ENCODE measurements at regions not wholly inside any gene's neighbourhood (a gene's known extent, or its start where the extent isn't known, plus 50 kb on each side); places are given as distances from the start of the nearest gene placed in this dataset.

GRCh38 chr7:28297801-28298459 lies 114.4 kb upstream of the CREB5 start:
- TF ChIP-seq POLR2A (IDR thresholded peaks at IDR 0.05): no peak
- no peak for TF ChIP-seq CTCF (IDR thresholded peaks at IDR 0.05)
- Histone ChIP-seq H3K36me3 (no peaks in the 10 kb centered on the region), H3K27ac (no peak overlapping the region), H3K4me1 (no peaks in the 10 kb centered on the region), H3K9me3 (no peaks in the 10 kb centered on the region), H3K27me3 (no peaks in the 10 kb centered on the region), H3K4me3 (no peak overlapping the region)
- intact Hi-C loops (cut with DNase I; ENCODE audit: low total_unique reads): no loop called here
- DNase-seq (ENCODE audit: low spot score in 2 of 2): no peak

DNA sequence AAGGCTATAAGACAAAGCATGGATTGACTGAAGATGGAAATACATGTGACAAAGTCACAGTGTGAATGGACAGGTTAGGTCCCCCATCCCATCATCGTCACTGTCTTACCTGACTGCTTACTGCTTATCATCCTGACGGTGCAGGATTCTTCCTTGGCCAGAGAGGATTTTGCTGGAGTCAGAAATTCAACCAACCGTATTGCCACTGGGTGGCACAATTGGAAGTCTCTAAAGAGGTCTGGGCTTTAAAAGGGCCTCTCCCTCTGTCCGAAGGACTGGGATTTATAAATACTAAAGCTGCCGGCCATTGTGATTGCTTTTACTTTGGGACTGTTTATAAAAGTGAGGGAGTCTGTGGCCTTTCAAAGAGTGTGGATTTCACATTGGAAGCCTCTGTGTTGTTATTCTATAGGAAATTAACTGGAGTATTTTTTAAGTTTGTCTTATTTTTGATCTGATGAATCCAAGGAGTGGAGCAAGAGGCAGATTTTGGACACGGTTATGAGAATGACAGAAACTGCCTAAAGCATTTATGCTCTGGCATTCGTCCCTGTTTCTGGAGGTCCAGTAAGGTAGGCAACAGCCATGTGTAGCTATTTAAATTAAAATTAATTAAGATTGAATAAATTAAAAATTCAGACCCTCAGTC lies 113.3 kb upstream of the CREB5 start:
- H3K9me3 ChIP-seq: no peaks in the 10 kb centered on the region
- TF ChIP-seq POLR2A (IDR thresholded peaks at IDR 0.05) (no peak), CTCF (IDR thresholded peaks at IDR 0.05) (peak in 2 of 3 donors; percentile 15 to 34), POLR2AphosphoS5 (IDR thresholded peaks at IDR 0.05) (no peak)
- H3K4me3 ChIP-seq: no peak overlapping the region
- no peaks in the 10 kb centered on the region for H3K36me3 ChIP-seq
- H3K27ac ChIP-seq: no peak overlapping the region
- DNase-seq (ENCODE audit: low spot score in 2 of 2): no peak
- intact Hi-C loops (cut with DNase I; ENCODE audit: low total_unique reads): no loop called here
- no peaks in the 10 kb centered on the region for H3K4me1 ChIP-seq
- H3K27me3 ChIP-seq: no peaks in the 10 kb centered on the region

- TF ChIP-seq CTCF (IDR thresholded peaks at IDR 0.05): no peak
- TF ChIP-seq POLR2A (IDR thresholded peaks at IDR 0.05): no peak
- no peak for TF ChIP-seq POLR2AphosphoS5 (IDR thresholded peaks at IDR 0.05)
- intact Hi-C loops (cut with DNase I; ENCODE audit: low total_unique reads): no loop called here
Measured at GRCh38 chr7:28299556-28299955, 112.8 kb upstream of the CREB5 start.

DNA sequence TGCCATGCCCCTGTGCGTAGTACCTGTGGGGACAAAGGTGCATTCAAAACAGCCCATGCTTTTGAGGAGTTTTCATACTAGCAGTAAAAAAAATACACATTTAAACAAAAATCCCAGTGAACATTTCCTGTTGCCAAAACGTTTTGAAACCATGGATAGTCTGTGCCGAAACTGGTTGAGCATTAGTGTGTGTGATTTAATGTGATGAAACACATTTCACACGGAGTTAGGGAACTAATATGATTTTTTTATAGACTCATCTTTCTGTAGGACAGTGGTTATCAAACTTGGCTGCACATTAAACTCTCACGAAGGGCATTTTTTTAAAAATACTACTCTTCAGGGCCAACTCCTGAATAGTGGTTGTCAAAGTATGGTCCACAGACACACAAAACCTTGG lies 111.8 kb upstream of the CREB5 start:
- TF ChIP-seq POLR2A (IDR thresholded peaks at IDR 0.05) (no peak), POLR2AphosphoS5 (IDR thresholded peaks at IDR 0.05) (no peak), CTCF (IDR thresholded peaks at IDR 0.05) (no peak)
- Histone ChIP-seq H3K4me1 (no peaks in the 10 kb centered on the region), H3K36me3 (no peaks in the 10 kb centered on the region), H3K4me3 (no peak overlapping the region), H3K27me3 (no peaks in the 10 kb centered on the region), H3K27ac (peak overlapping the region; percentile 16 to 60), H3K9me3 (no peaks in the 10 kb centered on the region)
- intact Hi-C loops (cut with DNase I; ENCODE audit: low total_unique reads): no loop called here
- no peak for DNase-seq (ENCODE audit: low spot score in 2 of 2)

More at GRCh38 chr7:28299556-28299955, 112.8 kb upstream of the CREB5 start:
- no peak for DNase-seq (ENCODE audit: low spot score in 2 of 2)
- Histone ChIP-seq H3K36me3 (no peaks in the 10 kb centered on the region), H3K4me1 (no peaks in the 10 kb centered on the region), H3K27ac (no peak overlapping the region), H3K9me3 (no peaks in the 10 kb centered on the region), H3K4me3 (no peak overlapping the region), H3K27me3 (no peaks in the 10 kb centered on the region)

GRCh38 chr7:28301148-28301641 lies 111.1 kb upstream of the CREB5 start:
- TF ChIP-seq CTCF (IDR thresholded peaks at IDR 0.05) (no peak), POLR2A (IDR thresholded peaks at IDR 0.05) (no peak), POLR2AphosphoS5 (IDR thresholded peaks at IDR 0.05) (no peak)
- peak in 1 of 2 donors; percentile 59 for DNase-seq (ENCODE audit: low spot score in 2 of 2)
- no peaks in the 10 kb centered on the region for H3K27me3 ChIP-seq
- H3K4me3 ChIP-seq: no peak overlapping the region
- intact Hi-C loops (cut with DNase I; ENCODE audit: low total_unique reads): no loop called here
- H3K36me3 ChIP-seq: no peaks in the 10 kb centered on the region
- no peaks in the 10 kb centered on the region for H3K9me3 ChIP-seq
- H3K27ac ChIP-seq: peak overlapping the region; percentile 16 to 60
- no peaks in the 10 kb centered on the region for H3K4me1 ChIP-seq
